ENCODE measurements at regions not wholly inside any gene's neighbourhood (a gene's known extent, or its start where the extent isn't known, plus 50 kb on each side); places are given as distances from the start of the nearest gene placed in this dataset.

GRCh38 chr4:31009926-31010325 is 289.8 kb downstream of the PCDH7 start:
- Histone ChIP-seq H4K91ac (ENCODE audit: insufficient read length, low read depth, low read length) (no peak overlapping the region), H3K14ac (ENCODE audit: insufficient read depth, low read length) (no peak overlapping the region), H2AFZ (ENCODE audit: low read length) (no peak overlapping the region), H3K56ac (ENCODE audit: insufficient read length, low read depth, low read length) (no peak overlapping the region), H3K79me1 (ENCODE audit: insufficient read depth, low read depth, low read length, poor library complexity, severe bottlenecking) (no peaks in the 10 kb centered on the region), H3K9me3 (ENCODE audit: control insufficient read depth, low read depth, low read length) (no peaks in the 10 kb centered on the region), H2BK5ac (ENCODE audit: insufficient read length, low read length) (no peak overlapping the region), H3K9ac (ENCODE audit: extremely low read depth, insufficient read length, low read length) (no peak overlapping the region), H4K8ac (replicated peaks; ENCODE audit: insufficient read length, low read depth, low read length) (no peak overlapping the region), H2BK20ac (ENCODE audit: low read depth, low read length, poor library complexity, severe bottlenecking) (no peak overlapping the region), H3K79me2 (ENCODE audit: insufficient read depth, low read length) (no peaks in the 10 kb centered on the region), H3K27me3 (ENCODE audit: insufficient read depth, low read length) (no peaks in the 10 kb centered on the region), H2BK12ac (ENCODE audit: insufficient read length, low read depth, low read length) (no peak overlapping the region), H3K27ac (ENCODE audit: insufficient read length, low read depth, low read length) (no peak overlapping the region), H3K4ac (ENCODE audit: low read depth, low read length) (no peak overlapping the region), H3K23me2 (ENCODE audit: insufficient read length, low read depth, low read length, poor library complexity, severe bottlenecking) (no peaks in the 10 kb centered on the region), H4K20me1 (ENCODE audit: control insufficient read depth, insufficient read depth, insufficient read length) (no peaks in the 10 kb centered on the region), H3K4me1 (ENCODE audit: insufficient read depth, low read length) (no peaks in the 10 kb centered on the region), H3T11ph (ENCODE audit: low read length) (no peak overlapping the region), H3K18ac (ENCODE audit: insufficient read length, low read depth, low read length) (no peak overlapping the region), H2BK120ac (ENCODE audit: low read depth, low read length, poor library complexity, severe bottlenecking) (no peak overlapping the region), H3K4me2 (ENCODE audit: insufficient read depth, insufficient read length, low read length) (no peak overlapping the region), H3K23ac (ENCODE audit: insufficient read length, low read depth, low read length) (no peak overlapping the region), H4K5ac (ENCODE audit: insufficient read length, low read depth, low read length) (no peak overlapping the region), H2AK5ac (ENCODE audit: insufficient read length, low read length) (no peak overlapping the region), H2BK15ac (ENCODE audit: low read depth, low read length) (no peak overlapping the region)
- Mint-ChIP-seq H3K27me3 (ENCODE audit: low read depth) (no peaks in the 10 kb centered on the region), H3K4me3 (no peak overlapping the region), H3K4me1 (no peaks in the 10 kb centered on the region), H3K36me3 (ENCODE audit: insufficient read depth in 1 of 3, low read depth in 3 of 3) (no peaks in the 10 kb centered on the region), H3K9me3 (no peaks in the 10 kb centered on the region), H3K27ac (no peak overlapping the region)
- no peak for DNase-seq
- TF ChIP-seq CTCF (conservative IDR thresholded peaks at IDR 0.05), result no peak

Data from H9 (cell line).